Occipital lobe (tissue), 1 donor: ENCODE measurements at regions not wholly inside any gene's neighbourhood (a gene's known extent, or its start where the extent isn't known, plus 50 kb on each side); places are given as distances from the start of the nearest gene placed in this dataset.
"Not testable (repeated sequence)": the region's sequence is repeated elsewhere in the genome, so short reads cannot be mapped to it uniquely, and the experiment has no call there.

Source experiments
- DNase-seq: peaks from one replicate; lab custom pipeline; 2025; lab: John Stamatoyannopoulos, UW

- DNase-seq, result no peak
Measured at GRCh38 chr6:144951730-144952437, 666.7 kb downstream of the UTRN start.

DNA sequence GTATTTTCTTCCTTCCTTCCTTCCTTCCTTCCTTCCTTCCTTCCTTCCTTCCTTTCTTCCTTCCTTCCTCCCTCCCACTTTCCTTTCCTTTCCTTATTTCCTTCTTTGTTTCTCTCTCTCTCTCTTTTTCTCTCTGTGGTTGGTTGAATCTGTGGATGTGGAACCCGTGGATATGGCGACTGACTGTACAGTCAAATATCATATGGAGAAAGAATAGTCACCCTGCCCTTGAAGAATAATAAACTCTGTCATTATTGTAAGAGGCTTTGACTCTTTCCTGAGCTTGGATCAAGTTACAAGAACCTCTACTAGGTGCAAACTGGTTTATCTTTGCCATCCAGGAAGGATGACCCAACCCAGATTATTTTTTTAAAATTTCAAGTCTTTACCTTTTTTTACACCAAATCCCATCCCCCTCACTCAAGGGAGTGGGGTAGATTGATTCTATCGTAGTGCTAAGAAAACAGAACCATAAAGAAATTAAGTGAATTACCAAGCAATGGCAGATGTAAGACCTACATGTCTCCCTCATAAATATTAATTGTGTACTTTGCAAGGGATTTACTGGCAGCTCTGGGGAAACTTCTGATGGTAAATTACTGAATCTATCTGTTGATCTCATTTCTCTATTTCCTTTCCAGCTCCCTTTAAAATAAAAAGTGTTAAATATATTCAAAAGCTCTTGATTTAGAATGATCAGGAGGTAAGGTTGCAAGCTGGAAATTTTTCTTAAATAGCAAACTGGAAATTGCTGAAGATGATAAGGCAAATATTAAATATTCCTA lies 667.5 kb downstream of the UTRN start:
- no peak for DNase-seq

DNA sequence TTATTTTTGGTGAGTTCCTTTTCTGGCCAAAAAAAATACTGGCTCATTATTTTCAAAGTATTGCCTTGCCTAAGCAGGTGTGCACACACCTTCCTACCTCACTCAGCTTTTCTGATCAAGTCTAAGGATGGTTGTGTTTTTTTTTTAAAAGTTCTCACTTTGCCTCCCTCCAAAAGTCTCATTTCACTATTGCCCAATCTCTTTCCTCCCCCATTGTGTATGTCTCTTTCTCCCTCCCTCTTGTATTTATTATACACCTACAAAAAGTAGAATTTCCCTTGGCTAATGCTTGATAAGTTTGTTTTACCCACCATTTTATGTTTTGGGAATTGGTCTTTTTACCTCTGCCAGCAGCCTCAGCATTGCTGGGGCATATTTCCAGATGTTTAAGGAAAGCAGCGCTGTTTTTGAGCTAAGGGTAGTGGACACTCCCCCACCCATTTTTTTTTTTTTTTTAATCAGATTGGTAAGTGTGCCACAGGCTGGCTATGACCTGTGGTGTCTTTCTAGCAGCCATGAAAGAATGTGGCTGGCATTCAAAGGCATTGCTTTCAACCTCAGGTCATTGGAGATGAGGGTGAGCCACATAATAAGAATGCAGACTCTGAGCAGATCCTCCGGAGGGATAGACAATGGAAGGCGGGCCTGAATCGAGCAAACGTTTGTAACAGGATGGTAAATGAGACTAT lies 668.6 kb downstream of the UTRN start:
- DNase-seq, result no peak

DNA sequence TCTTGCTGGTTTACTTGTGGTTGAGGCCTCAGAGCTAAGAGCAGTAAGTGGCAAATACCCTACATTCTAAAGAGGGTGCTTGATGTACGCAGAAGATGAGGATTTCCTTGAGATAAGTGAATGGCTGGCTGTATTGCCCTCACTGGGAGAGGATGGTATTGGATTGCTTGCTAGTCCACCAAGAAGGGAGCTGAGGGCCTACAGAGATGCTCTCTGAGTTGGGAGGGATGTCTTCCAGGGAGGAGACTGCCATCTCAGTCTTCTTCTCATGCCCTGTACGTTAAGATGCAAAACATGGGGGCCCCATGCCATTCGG lies 669.1 kb downstream of the UTRN start:
- DNase-seq, result no peak

GRCh38 chr6:144955392-144955791 lies 670.3 kb downstream of the UTRN start:
- no peak for DNase-seq

DNA sequence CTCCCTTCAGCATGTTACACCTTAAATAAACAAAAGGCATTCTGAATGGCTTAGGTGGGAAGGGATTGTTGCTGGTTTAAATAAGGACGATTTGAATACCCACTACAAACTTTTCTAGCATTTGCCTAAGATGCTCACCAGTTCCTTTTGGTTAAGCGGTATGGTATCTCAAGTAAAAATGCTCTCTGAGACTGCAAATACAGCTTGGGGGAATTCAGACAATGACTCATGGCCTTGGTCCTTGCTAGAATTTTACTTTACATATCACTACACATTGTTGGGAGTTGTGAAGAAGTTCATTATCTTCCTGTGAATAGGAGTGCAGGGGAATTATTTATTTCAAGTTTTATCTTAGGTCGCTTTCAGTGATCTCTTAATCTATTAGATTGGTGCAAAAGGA lies 670.7 kb downstream of the UTRN start:
- no peak for DNase-seq

- DNase-seq, result not testable (repeated sequence)
Measured at GRCh38 chr6:144956697-144957096, 671.6 kb downstream of the UTRN start.

DNA sequence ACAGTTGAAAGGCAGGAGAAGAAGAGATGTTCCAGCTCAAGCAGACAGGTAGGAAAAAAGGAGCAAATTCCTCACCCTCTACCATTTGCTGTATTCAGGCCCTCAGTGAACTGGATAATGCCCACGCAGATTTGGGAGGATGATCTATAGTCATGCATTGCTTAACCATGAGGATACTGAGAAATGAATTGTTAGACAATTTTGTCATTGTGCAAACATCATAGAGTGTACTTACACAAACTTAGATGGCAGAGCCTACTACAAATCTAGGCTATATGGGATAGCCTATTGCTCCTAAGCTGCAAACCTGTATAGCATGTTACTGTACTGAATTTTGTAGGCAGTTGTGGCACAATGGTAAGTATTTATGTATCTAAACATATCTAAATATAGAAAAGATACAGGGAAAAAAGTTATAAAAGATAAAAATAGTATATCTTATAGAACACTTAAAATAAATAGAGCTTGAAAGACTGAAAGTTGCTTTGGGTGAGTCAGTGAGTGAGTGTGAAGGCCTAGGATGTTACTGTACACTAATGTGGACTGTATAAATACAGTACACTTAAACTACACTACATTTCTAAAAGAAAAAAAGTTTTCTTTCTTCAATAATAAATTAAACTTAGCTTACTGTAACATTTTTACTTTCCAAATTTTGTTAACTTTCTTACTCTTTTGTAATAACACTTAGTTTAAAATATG lies 672.3 kb downstream of the UTRN start:
- no peak for DNase-seq

- DNase-seq, result no peak
Measured at GRCh38 chr6:144969154-144969553, 684.0 kb downstream of the UTRN start.

- no peak for DNase-seq
Measured at GRCh38 chr6:144969602-144970272, 684.6 kb downstream of the UTRN start.

GRCh38 chr6:144977250-144977864 lies 692.2 kb downstream of the UTRN start:
- DNase-seq, result not testable (repeated sequence)

- DNase-seq, result no peak
Measured at GRCh38 chr6:144978208-144978607, 693.1 kb downstream of the UTRN start.

DNA sequence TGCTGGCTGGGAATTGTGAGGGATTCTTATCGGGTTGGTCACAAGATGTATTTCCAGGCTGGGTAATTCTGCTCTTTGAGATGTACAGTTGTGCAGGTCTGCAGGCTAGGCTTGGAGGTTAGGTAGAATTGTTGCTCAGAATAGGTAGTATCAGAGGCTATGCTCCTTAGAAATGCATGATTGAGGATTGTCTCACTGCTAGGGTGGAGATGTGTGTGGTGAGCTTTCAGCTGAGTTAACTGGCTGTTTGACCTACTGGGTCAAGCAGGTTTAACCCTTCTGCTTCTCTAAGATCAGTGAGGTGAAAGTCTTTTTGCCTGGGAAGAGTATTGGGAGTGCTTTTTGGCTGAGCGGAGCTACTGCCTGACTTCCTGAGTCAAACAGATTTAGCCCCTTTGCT lies 701.1 kb downstream of the UTRN start:
- DNase-seq, result no peak

- no peak for DNase-seq
Measured at GRCh38 chr6:144989319-144990107, 704.4 kb downstream of the UTRN start.

- no peak for DNase-seq
Measured at GRCh38 chr6:144990784-144991183, 705.6 kb downstream of the UTRN start.

GRCh38 chr6:144993870-144994269 lies 708.7 kb downstream of the UTRN start:
- no peak for DNase-seq

GRCh38 chr6:144997996-144998395 lies 712.9 kb downstream of the UTRN start:
- DNase-seq, result no peak

GRCh38 chr6:144999127-144999526 lies 714.0 kb downstream of the UTRN start:
- DNase-seq, result no peak

GRCh38 chr6:145003145-145003544 lies 718.0 kb downstream of the UTRN start:
- DNase-seq, result no peak

DNA sequence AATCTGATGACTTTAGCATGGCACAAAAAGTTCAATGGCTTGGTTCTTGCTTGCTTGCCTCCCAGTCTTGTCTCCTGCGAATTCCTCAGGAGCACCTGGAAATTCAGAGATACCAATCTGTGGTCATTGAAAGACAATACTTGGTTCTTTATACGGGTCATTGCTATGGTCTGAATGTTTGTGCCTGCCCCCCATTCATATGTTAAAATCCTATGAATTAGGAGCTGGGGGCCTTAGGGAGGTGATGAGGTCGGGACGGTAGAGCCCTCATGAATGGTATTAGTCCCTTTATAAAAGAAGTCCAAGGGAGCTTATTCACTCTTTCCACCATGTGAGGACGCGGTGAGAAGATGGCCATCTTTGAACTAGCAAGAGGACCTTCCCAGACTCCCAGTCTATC lies 721.8 kb downstream of the UTRN start:
- DNase-seq, result no peak
